HG03097 (cell line): ENCODE measurements at regions not wholly inside any gene's neighbourhood (a gene's known extent, or its start where the extent isn't known, plus 50 kb on each side); places are given as distances from the start of the nearest gene placed in this dataset.

Experiments used
- ATAC-seq: cut with Tn5 transposase; IDR thresholded peaks from one replicate; pipeline ENCODE4 v1.9.1; 2021; ENCODE audit not compliant: unreplicated experiment, low FRiP score

DNA sequence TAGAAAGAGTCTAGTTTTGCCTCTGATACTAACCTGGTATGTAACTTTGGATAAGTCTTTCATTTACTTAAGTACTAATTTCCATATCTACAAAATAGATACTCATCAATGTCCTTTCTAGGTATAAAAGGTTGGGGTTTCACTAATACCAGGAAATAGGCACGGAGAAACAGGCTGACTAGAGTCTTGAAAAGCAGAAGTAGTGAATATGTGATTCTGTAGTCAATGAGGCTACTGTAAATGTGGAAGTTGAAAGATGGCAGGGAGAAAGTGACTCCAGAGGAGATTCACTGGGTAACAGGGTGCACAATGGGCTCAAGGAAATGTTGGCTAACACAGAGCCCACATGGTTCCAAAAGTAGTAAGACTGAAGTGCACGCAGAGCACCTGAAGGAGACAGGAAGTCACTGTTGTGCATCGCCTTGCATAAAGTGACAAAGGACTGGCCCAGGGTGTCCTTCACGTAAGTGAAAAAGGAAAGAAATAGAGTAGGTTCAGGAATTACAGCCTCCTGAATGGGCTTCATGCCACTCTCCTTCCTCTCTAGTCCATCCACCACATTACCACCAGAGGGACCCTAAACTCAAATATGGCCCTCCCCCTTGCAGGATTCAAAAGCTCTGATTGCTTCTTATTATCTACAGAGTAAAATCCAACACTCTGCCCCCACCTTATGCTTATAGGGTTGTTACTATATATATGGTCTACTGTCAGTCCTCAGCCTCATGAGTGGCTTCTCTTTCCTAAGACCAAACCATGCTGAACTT lies 288.0 kb upstream of the SMARCA2 start:
- ATAC-seq = no peak

DNA sequence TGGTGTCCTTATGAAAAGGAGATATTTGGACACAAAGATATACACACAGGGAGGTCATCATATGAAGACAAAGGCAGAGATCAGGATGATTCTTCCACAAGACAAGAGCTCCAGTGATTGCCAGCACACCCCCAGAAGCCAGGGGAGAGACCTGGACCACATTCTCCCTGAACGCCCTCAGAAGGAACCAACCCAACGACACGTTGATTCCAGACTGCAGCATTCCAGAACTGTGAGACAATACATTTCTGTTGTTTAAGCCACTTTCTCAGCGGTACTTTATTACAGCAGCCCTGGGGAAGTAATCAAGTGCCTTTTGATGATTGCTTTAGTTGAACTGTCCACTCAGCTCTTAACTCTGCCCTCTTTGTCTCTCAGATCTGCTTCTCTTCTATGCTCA lies 285.5 kb upstream of the SMARCA2 start:
- no peak for ATAC-seq

- ATAC-seq = no peak
Observed at GRCh38 chr9:1732670-1733069, 282.5 kb upstream of the SMARCA2 start.

GRCh38 chr9:1738511-1739100 lies 276.5 kb upstream of the SMARCA2 start:
- no peak for ATAC-seq

DNA sequence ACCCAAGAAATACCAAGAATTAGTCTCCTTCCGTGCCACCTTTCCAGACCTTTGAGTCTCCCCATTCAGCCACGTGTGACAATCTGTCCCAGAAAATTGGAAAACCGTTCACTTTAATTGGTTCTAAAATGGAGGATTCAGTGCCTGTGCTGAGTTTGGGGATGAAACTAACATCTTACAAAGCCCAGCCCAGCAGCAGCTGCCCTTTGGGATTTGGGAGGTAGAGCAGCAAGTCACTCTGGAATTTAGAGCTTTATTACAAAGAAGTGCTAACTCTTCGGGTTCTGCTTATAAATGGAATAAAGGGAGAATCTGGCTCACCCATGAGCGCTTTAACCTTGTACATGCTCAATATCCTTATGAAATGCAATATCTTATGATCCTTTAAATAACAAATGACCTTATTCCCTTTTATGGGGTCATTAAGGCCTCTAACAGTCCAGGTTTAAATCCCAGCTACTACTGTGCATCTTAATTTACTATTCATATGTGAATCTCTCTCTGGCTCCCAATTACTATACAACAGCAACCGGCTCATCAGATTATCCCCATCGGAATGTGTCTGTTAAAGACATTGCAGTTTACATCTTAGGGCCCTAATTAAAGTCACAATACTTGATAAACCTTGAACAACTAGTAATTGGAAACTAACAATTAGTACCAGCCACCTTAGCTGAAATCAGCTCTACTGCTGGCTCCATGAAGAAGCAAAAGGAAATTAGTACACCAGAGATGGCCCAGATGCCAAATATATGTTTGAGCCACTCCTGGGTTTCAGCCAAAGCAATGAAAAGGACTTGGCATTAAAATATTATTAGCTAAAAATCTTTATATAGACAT lies 271.8 kb upstream of the SMARCA2 start:
- ATAC-seq = no peak

GRCh38 chr9:1745980-1746379 lies 269.2 kb upstream of the SMARCA2 start:
- no peak for ATAC-seq

- no peak for ATAC-seq
Observed at GRCh38 chr9:1747417-1747967, 267.7 kb upstream of the SMARCA2 start.

- ATAC-seq = no peak
Observed at GRCh38 chr9:1748407-1748806, 266.7 kb upstream of the SMARCA2 start.

DNA sequence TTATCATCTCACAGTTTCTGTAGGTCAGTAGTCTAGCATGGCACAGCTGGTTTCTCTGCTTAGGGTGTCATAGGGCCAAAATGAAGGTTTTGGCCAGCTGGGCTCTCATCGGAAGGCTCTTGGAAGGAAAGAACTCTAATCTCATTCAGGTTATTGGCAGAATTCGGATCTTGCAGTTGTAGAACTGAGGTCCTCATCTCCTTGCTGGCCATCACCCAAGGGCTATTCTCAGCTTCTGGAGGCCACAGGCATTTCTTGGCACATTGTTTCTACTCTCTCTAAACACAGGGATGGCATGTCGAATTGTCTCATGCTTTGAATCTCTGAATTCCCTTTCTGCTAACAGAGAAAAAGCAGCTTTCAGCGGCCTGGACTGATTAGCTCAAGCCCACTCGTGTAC lies 258.0 kb upstream of the SMARCA2 start:
- ATAC-seq = no peak

DNA sequence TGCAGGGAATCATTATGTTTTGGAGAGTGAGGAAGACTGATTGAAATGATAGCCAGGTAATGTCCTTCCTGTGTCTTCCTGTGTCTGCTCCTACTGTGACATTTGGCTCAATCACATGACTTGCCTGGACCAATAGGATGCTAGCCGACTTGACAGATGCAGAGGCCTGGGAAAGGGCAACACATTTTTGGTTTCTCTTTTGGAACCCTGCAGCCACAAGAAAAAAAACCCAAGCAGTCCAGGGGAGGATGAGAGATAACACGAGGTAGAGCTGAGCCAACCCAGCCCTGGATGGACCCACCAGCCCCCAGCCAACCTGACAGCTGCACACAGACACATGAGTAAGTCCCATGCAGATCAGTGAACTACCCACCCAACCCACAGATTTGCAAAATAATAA lies 256.1 kb upstream of the SMARCA2 start:
- no peak for ATAC-seq

DNA sequence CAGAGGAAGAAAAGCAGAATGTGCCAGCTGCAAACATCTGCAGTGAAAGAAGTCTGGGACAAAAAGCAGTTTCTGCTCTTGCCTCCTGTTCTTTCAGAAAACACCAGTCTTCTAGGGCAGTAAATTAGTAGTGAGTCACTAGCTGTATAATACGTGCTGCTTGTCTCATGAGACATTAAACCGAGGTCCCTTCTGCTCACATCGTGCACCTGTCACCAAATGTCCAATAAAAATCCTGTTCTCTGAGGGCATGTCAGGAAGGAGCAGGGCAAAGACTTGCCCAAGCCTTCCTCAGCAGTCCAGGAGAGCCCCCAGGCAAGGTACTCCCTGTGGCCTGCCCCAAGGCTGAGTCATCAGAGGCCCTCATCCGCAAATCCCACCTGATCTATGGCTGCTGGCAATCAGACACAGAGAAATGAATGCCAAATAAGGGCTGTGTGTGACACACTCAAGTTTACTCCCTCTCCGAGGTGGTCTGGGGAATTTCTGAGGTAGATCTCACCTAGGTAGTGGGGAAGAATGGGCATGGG lies 255.3 kb upstream of the SMARCA2 start:
- ATAC-seq = no peak

DNA sequence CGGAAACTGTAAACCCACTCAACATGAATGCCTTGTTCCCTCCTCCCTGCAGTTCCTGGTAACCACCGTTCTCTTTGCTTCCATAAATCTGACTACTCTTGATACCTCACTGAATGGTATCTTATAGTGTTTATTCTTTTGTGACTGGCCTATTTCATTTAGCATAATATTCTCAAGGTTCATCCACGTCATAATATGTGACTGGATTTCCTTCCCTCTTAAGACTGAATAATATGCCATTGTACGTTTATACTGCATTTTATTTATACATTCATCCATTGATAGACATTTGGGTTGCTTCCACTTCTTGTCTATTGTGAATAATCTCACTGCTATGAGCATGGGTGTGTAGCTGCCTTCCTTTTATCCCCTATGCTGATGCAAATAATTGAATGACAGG lies 253.3 kb upstream of the SMARCA2 start:
- no peak for ATAC-seq

- ATAC-seq = no peak
Observed at GRCh38 chr9:1766042-1766441, 249.1 kb upstream of the SMARCA2 start.

- ATAC-seq = no peak
Observed at GRCh38 chr9:1768561-1768960, 246.6 kb upstream of the SMARCA2 start.

GRCh38 chr9:1771094-1771789 lies 243.9 kb upstream of the SMARCA2 start:
- no peak for ATAC-seq

GRCh38 chr9:1775230-1775629 lies 239.9 kb upstream of the SMARCA2 start:
- no peak for ATAC-seq

DNA sequence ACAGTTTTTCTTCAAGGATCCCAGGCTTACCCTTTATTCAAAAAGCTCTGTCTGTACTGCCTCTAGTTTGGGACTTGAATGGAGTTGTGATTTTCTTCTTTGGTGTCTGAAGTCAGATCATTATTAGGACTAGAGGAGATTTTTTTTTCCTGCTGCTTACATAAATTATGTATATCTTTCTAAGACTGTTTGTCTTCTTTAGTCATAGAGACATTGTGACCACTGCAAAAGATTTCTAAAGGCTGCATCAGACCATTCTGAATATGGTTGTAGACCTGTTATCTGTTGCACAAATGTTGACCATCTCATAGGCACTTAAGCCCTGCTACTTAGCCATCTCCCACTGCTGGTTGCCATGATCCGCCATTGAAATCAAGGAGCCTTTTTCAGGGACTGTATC lies 238.5 kb upstream of the SMARCA2 start:
- ATAC-seq = no peak

DNA sequence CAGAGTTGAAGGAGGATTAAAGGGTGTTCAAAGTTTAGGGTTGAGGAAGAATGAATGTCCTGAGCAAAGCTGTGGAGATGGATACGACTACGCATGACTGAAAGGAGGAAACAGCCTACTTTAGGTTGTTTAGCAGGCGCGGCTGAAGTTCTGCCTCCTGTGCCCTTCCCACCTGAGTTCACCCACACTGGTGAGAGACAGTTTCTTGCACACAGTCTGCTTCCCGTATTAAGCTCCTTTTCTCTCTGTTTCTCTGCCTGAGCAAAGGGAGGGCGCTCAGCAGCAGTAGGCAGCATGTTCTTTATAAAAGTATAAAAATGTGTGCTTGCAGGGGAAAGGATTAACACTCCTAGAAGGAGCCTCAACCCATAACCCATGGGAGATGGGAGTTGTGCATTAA lies 224.0 kb upstream of the SMARCA2 start:
- ATAC-seq = no peak

DNA sequence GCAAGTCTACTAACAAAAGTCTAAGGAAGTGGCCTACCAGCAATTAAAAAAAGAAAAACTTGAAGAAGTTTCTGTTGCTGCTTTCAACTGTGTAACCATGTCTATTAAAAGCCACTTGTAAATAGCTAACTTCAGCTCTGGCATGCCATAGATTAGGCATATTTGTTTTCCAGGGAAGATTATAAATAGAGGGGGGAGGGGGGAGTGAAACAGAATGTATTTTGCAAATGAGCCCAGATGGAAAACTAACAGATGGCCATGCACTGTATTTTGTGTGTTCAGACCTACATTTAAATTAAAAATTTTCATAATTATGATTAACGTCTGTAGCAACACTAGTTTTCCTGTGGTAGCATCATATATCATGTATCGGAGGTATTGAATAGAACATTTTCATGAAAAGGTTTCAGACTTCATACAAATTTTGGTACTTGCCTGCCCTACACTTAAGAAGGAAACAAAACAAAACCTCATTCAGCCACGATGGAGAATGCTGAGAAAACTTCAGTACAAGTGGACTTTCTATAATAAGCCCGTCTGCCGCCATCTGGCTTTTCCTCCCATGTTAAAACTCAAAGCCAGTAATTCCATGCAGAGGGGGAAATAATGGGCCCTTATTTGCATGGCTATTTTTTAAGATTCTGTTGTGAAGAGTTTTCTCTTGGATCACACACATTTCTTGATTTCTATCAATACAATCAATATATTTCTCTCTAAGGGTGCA lies 220.4 kb upstream of the SMARCA2 start:
- ATAC-seq = no peak
